Chondrocyte (in vitro differentiated cells): ENCODE measurements at regions not wholly inside any gene's neighbourhood (a gene's known extent, or its start where the extent isn't known, plus 50 kb on each side); places are given as distances from the start of the nearest gene placed in this dataset.

Source experiments
- DNase-seq: peaks from one replicate; pipeline ENCODE4 v3.0.0; 2021; ENCODE audit warnings: mixed read lengths, low spot score
- H3K27ac Mint-ChIP-seq: one replicate; pipeline ENCODE4 v1.8.0; 2021; ENCODE audit warnings: mild to moderate bottlenecking, moderate library complexity, mixed read lengths; ENCODE audit not compliant: unreplicated experiment
- H3K27me3 Mint-ChIP-seq: 2 replicates; pipeline ENCODE4 v1.8.0; 2021; ENCODE audit warnings: low read depth, mixed read lengths
- H3K36me3 Mint-ChIP-seq: 2 replicates; pipeline ENCODE4 v1.8.0; 2021; ENCODE audit warnings: low read depth, mixed read lengths
- H3K4me1 Mint-ChIP-seq: 2 replicates; pipeline ENCODE4 v1.8.0; 2021; ENCODE audit warnings: low read depth, mild to moderate bottlenecking, mixed read lengths
- H3K4me3 Mint-ChIP-seq: one replicate; pipeline ENCODE4 v1.8.0; 2021; ENCODE audit warnings: mild to moderate bottlenecking, moderate library complexity, mixed read lengths; ENCODE audit not compliant: unreplicated experiment
- H3K9me3 Mint-ChIP-seq: 2 replicates; pipeline ENCODE4 v1.8.0; 2021; ENCODE audit warnings: low read depth, mixed read lengths
- CTCF ChIP-seq: fragments of 200-600 bp; sonication (generic); IDR thresholded peaks from 2 replicates; pipeline ENCODE4 v1.5.0; 2021; ENCODE audit warnings: antibody characterized with exemption, mild to moderate bottlenecking, moderate library complexity

GRCh38 chr4:25500626-25501316 lies 123.7 kb downstream of the ANAPC4 start:
- Mint-ChIP-seq H3K4me3 (no peak overlapping the region), H3K4me1 (no peaks in the 10 kb centered on the region), H3K27ac (no peak overlapping the region), H3K36me3 (no peaks in the 10 kb centered on the region), H3K27me3 (peaks cover 12% of the 10 kb centered on the region), H3K9me3 (no peaks in the 10 kb centered on the region)
- no peak for TF ChIP-seq CTCF
- no peak for DNase-seq

- TF ChIP-seq CTCF = no peak
- H3K36me3 Mint-ChIP-seq = no peaks in the 10 kb centered on the region
- no peaks in the 10 kb centered on the region for H3K4me1 Mint-ChIP-seq
- peaks cover 12% of the 10 kb centered on the region for H3K27me3 Mint-ChIP-seq
- no peak overlapping the region for H3K4me3 Mint-ChIP-seq
- DNase-seq = no peak
- no peak overlapping the region for H3K27ac Mint-ChIP-seq
- H3K9me3 Mint-ChIP-seq = no peaks in the 10 kb centered on the region
Measured at GRCh38 chr4:25502115-25502514, 125.1 kb downstream of the ANAPC4 start.

GRCh38 chr4:25503779-25504178 lies 126.7 kb downstream of the ANAPC4 start:
- H3K4me3 Mint-ChIP-seq = no peak overlapping the region
- H3K36me3 Mint-ChIP-seq = no peaks in the 10 kb centered on the region
- no peak overlapping the region for H3K27ac Mint-ChIP-seq
- H3K27me3 Mint-ChIP-seq = peaks cover 5% of the 10 kb centered on the region
- no peak for DNase-seq
- H3K4me1 Mint-ChIP-seq = no peaks in the 10 kb centered on the region
- TF ChIP-seq CTCF = no peak
- H3K9me3 Mint-ChIP-seq = no peaks in the 10 kb centered on the region

- peak; percentile 95 for DNase-seq
- Mint-ChIP-seq H3K36me3 (no peaks in the 10 kb centered on the region), H3K9me3 (no peaks in the 10 kb centered on the region), H3K27me3 (peaks cover 9% of the 10 kb centered on the region), H3K27ac (no peak overlapping the region), H3K4me3 (no peak overlapping the region), H3K4me1 (no peaks in the 10 kb centered on the region)
- TF ChIP-seq CTCF = no peak
Measured at GRCh38 chr4:25504932-25505636, 128.0 kb downstream of the ANAPC4 start.

GRCh38 chr4:25505637-25505991 lies 128.6 kb downstream of the ANAPC4 start:
- no peaks in the 10 kb centered on the region for H3K4me1 Mint-ChIP-seq
- TF ChIP-seq CTCF = no peak
- H3K27ac Mint-ChIP-seq = no peak overlapping the region
- no peaks in the 10 kb centered on the region for H3K36me3 Mint-ChIP-seq
- no peak for DNase-seq
- no peaks in the 10 kb centered on the region for H3K9me3 Mint-ChIP-seq
- no peak overlapping the region for H3K4me3 Mint-ChIP-seq
- peaks cover 4% of the 10 kb centered on the region for H3K27me3 Mint-ChIP-seq
